HK-2 (cell line): ENCODE measurements at regions not wholly inside any gene's neighbourhood (a gene's known extent, or its start where the extent isn't known, plus 50 kb on each side); places are given as distances from the start of the nearest gene placed in this dataset.

Source experiments
- DNase-seq: peaks from one replicate; pipeline ENCODE4 v3.0.0-alpha.2; 2018; ENCODE audit not compliant: unreplicated experiment

DNA sequence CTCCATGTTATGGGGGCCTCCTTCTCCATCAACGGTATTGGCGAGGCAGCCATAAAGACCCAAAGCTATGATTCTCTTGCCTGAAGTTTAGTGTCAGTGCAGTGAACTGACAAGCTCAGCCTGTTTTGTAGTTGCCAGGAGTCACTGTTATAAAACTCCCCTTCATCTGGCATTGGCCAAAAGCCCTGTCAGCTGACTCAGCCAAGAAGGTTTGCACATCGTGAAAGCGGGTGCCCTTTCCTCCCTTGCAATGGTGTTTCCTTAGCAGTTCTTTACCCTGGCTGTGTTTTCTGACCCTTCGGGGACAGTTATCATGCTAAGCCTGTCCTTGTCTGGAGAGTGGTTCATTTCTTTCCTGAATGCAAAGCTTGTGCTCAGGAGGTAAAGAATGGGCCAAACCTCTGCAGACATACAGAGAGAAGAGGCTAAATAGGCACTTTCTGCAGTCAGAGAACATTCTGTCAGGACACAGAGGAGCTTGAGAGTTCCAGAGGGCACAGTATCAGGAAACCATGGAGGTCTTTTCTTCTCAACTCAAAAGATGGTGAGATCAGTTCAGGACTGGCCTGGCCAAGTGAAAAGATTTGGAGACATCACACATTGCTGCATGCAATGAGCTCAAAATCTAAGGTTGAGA, 414.2 kb downstream of the ZNF521 start:
- DNase-seq = no peak

- DNase-seq = no peak
Observed at GRCh38 chr18:24940416-24940815, 411.6 kb downstream of the ZNF521 start.

GRCh38 chr18:24941174-24941951, 410.6 kb downstream of the ZNF521 start:
- DNase-seq = no peak

GRCh38 chr18:24942144-24942543, 409.8 kb downstream of the ZNF521 start:
- no peak for DNase-seq

DNA sequence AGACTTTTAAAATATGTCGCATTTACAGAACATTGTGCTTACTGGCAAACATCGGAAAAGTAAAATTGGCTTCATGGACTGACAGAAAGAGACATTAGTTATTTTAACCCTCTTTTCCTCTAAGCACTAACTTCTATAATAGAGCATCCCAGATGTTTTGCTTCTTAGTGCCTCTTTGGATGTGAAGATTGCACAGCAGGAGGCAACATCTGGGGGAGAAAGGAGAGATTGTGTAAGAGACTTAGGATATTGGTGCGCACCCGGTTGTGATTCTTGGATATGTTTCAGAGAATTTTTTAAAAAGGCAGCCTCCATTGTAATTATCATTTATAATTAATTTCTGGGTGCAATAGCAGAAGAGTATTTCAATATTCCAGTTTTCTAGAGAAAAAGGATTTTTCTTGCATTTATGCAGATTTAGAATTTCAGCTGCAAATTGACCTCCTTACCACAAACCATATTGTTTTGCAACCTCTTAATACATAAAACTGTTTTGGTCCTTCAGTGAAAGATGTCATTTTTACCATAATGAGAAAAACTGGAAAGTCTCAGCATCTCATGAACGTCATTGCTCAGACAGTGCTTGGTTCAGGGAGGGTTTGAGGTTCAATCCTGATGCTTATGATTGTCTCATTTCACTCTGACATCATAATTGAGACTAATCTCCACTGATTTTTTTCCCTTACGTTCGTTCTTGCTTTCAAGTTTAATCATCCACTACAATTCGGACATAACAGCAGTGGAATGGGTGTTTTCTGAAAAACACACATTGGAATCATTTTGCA, 404.3 kb downstream of the ZNF521 start:
- DNase-seq = no peak

DNA sequence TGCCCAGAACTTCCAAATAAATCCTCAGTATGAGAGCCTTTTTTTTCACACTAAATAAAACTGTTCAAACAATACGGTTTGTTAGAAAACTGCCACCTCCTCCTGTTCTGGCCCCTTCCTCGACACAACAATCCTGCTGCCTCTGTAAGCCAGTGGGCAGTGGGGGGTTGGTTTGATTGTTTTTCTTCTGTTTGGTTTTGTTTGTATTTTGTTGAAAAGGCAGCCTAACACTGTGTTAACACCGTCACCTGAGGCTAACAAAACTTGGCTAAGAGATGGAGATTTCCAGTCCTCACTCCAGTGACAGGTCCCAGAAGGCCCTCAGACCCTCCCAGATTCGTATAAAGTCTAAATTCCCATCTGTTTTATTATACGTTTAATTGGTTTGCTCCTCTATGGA, 402.1 kb downstream of the ZNF521 start:
- no peak for DNase-seq

DNA sequence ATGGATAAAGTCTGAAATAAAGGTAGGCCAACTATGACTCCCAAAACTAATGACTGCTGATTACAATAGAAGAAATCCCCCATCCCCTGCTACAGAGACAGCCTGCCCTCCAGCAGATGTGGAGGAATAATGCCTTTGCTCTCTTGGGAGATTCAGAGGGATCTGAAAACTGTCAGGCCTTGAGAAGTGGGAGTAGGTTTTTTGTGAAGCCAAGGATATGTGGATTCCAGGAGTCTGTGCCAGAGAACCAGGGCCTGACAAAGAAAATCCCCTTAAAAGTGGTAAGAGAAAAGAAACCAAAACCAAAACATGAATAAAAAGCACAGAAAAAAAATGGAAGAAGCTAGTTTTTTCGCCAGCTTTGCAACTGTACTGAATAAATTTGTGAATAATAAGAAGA, 397.6 kb downstream of the ZNF521 start:
- no peak for DNase-seq

GRCh38 chr18:24958001-24958400, 394.0 kb downstream of the ZNF521 start:
- DNase-seq = no peak

DNA sequence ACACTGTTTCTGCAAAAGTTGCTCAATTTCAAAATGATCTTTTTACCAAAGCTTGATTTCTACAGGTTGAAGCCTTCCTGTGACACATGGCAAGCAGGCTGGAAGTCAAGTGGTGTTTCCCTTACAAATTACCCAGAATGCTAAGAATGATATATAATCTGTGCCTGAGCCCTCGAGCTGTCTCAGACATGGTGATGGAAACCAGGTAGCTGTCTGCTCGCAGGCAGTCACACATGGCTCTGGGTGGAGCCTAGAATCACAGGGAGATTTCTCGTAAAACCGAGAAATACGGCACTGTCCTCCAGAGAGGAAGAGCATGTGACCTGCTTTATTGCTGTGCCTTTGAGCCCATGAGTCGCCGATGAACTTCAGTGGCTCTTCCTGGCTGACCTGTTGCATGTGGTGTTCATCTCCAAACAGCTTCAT, 392.9 kb downstream of the ZNF521 start:
- DNase-seq = no peak

- no peak for DNase-seq
Observed at GRCh38 chr18:24964216-24964615, 387.8 kb downstream of the ZNF521 start.

DNA sequence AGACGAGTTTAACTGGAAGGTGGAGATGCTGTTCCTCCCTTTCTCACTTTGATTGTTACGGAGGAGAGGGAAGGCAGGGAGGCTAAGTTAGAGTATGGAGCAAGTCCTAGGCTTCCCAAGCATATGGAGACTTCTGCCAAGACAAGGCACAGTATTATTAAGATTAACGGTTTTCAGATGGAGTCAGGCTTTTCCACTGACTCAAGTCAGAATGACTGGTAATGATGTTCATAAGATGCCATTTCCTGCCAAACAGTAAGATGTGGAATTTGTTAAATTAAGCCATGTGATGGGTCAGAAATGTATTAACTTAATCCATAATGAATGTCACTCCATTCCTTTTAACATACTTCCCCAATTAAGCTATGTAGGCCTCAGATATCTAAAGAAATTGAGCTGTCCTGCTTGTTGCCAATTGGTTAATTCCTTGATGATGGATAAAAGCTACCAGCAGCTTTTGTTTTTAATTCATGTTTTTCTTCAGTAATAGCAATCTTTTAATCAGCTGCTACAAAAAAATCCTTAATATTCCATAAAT, 383.7 kb downstream of the ZNF521 start:
- DNase-seq = no peak

DNA sequence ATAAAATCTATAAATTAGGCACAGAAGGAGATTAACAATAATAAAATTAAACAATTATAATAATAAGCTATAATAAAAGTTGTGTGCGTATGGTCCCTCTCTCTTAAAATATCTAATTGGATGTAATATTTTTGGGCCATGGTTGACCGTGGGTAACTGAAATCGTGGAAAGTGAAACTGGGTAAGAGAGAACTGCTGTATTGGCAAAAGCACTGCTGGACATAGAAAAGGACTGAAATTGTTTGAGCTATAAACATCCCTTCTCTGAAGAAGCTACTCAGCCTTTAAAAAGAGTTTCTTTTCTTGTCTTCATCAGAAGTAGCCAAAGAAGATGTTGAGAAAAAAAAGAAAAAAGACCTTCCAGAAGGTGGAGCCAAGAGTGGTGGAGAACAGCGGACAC, 379.4 kb downstream of the ZNF521 start:
- DNase-seq = no peak

- DNase-seq = no peak
Observed at GRCh38 chr18:24974431-24974830, 377.5 kb downstream of the ZNF521 start.

DNA sequence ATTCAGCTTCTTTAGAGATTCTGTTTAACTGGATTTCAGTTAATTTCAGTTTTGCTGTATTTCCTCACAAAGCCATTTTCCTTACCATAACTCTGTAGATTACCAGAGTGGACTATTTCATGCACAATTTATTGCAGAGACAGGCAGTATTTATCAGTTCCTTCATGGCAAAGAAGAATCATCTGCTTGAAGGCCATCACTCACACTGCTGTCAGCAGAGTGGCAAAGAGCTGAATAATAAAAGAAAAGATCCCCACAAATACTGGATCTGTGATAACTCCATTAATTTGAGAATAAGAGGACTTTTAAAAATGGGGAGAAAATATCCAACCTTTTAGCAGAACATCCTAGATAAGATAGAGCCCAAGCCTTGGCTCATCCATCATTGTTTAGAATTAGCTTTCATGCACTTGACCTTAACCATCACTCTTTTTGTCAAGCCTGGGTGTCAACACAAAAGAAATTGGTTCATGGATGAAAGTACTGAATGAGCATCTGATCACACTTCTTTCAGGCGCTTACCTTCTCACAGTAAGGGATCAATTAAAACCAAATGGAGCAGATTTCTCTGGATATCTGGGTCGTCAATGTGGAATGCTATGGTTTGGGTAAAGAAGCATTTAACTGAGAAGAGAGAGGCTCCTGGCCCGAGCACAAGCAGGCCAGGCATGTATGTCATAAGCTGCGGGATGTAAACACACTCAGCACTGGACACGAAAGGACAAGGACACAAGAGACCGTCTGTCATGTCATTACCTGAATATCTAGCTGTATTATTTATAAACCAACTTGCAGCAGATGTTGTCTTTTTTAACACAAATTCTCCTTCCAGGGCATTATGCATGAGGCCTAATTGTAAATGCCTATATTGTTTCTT, 376.2 kb downstream of the ZNF521 start:
- DNase-seq = no peak

- no peak for DNase-seq
Observed at GRCh38 chr18:24976502-24976901, 375.5 kb downstream of the ZNF521 start.

DNA sequence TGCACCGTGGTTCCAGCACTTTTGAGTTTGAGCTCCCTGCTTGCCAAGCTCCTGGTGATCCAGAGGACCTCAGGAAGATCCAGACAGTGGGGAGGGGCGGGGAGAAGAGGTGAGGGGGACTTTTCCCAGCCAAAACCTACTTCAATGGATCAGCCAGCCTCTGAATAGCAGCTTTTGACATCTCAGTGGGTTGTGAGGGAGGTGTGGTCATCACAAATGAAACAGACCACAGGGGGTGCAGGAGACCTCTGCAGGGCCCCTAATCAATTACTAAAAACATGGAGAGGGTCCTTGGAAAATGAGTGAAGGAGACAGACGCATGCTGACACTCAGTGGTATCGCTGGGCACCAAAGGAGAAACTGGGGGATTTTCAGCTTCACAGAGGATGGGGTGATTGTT, 372.7 kb downstream of the ZNF521 start:
- no peak for DNase-seq

GRCh38 chr18:24982831-24983230, 369.1 kb downstream of the ZNF521 start:
- DNase-seq = no peak

- DNase-seq = no peak
Observed at GRCh38 chr18:24983566-24984139, 368.3 kb downstream of the ZNF521 start.

DNA sequence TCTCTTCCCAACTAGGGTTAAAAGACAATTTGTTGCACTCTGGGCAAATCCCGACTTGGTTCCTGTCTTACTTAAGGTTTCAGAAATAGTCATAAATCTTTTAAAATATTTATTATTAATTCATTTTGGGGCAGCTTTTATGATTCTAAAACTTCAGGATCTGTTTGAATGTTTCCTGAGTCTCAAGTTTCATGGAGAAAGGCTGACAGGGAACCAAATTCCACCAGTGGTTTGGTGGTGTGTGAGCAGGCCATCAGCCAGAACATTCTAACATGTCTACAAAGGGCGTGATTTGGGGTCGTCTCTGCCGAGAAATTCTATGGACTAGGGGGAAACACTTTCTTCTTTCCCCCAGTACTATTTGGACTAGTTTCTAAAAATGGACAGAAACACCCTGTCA, 366.4 kb downstream of the ZNF521 start:
- DNase-seq = no peak

DNA sequence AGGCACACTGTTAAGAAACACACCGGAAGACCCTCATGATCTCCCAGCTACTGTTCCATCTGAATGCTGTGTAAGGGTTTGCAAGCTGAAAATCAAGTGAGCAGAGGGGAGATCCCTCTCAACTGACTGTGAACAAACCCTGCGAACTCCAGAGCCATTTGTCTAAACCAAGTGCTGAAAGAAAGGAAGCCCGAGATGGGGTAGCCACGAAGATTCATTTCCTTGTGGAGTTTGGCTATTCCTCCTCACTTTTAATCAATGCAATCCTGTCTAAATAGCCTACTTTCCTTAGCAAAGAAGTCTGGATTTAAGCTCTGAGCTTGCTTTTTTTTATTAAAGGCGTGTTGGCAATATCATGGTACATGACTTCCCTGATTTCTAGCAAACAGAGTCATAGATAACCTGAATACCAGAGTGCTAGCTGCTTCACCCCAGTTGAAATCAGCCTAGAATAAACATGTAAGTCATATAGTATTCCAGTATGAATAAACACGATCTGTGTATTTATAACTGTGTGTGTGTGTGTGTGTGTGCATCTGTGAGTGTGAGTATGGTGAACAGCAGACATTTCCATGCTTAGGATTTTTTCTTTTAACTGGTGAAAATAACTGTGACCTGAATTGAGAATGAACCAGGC, 365.2 kb downstream of the ZNF521 start:
- no peak for DNase-seq
